Upper lobe of left lung (tissue), 4 donors: ENCODE measurements at regions not wholly inside any gene's neighbourhood (a gene's known extent, or its start where the extent isn't known, plus 50 kb on each side); places are given as distances from the start of the nearest gene placed in this dataset.

Experiments used
- CTCF ChIP-seq, 6 experiments: fragments of 450-650 bp in 4 of 6; fragments of 200-600 bp in 2 of 6; sonication (generic) in 2 of 6; IDR thresholded peaks; one replicate each; pipeline ENCODE4 v1.5.1; 2016 to 2019; ENCODE audit warnings: antibody characterized with exemption in 6 of 6
- POLR2A ChIP-seq, 4 donors: fragments of 450-650 bp; IDR thresholded peaks; one replicate each; pipeline ENCODE4 v1.5.1; 2016 to 2017; ENCODE audit warnings: antibody characterized with exemption in 4 of 4, mild to moderate bottlenecking in 2 of 4
- POLR2AphosphoS5 ChIP-seq, 2 donors: sonication (generic); formaldehyde crosslinking; IDR thresholded peaks; one replicate each; pipeline ENCODE4 v1.5.1; 2017; ENCODE audit warnings: antibody characterized with exemption in 2 of 2

GRCh38 chr2:182522405-182522896 is 95.6 kb upstream of the PDE1A start:
- TF ChIP-seq CTCF (IDR thresholded peaks at IDR 0.05) (no peak), POLR2AphosphoS5 (IDR thresholded peaks at IDR 0.05) (no peak), POLR2A (IDR thresholded peaks at IDR 0.05) (no peak)
